ENCODE measurements at regions not wholly inside any gene's neighbourhood (a gene's known extent, or its start where the extent isn't known, plus 50 kb on each side); places are given as distances from the start of the nearest gene placed in this dataset.

- no peak for DNase-seq
Measured at GRCh38 chr3:40962721-40963120, 236.6 kb upstream of the CTNNB1 start.

GRCh38 chr3:40968666-40969065, 230.6 kb upstream of the CTNNB1 start:
- DNase-seq = no peak

- DNase-seq = no peak
Measured at GRCh38 chr3:40969341-40969740, 230.0 kb upstream of the CTNNB1 start.

DNA sequence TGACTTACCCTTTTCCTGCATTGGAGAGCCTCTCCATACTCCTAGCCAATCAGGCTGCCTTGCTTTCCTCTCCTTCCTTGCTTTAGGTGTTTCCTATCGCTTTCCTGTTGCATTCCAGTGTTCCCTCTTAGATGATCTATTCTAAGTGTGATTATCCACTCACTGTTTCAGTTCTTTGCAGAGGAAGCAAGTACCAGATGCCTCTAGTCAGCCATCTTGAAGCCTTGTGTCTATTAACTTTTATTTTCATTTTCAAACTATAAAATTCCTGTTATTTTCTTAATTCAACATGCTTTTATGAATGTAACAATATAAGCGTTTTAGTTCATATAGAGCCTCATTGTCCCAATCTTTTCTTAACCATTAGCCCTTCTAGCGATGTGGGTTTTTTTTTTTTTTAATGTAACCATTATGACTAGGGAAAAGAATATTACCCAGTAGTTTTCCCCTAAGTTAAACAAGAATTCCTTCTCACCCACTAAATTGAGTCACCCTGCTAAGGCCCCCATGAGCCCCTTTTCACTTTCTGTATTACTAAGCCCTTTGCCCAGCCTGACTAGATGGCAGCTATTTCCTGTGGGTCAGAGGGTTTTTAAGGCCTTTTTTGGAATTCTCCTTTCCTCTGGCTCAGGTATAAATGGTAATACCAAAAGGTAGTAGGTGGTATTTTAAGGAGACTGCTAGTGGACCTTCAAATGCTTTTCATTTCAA, 229.4 kb upstream of the CTNNB1 start:
- DNase-seq = no peak

- DNase-seq = peak; percentile 63
Measured at GRCh38 chr3:40971191-40972168, 227.8 kb upstream of the CTNNB1 start.

DNA sequence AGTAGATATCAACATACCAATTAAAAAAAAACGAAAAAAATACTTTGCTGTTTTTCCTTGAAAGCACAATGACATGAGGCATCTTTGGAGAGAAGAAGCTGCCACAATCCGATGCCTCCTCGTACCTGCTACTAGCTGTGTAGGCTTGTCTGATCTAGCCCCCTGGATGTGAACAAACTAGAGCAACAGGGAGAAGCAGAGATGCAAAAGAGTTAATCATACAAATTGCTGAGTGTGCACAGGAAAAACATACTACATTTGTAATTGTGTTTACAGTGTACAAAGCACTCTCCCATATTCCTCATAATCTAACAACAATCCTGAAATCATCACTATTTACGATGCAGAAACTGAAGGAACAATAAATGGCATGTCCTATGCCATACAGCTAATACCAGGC, 227.0 kb upstream of the CTNNB1 start:
- no peak for DNase-seq

DNA sequence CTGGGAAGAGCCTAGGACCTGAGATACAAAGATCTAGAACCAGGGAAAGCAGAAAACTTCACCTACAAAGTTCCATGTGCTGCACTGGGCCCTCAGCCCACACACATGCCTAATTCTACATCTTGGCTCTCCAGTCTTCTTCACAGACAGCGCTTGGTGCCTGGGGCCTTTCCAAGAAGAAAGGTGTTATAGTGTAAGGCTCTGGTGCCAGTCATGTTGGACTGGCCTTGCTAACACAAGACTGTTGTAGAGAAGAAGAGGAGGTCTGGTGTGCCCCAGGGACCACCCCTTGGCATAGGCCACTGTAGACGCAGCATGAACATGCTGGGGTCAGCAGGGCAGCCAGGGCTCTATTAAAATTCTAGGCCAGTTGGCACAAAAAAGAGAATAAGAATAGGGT, 226.2 kb upstream of the CTNNB1 start:
- DNase-seq = no peak

DNA sequence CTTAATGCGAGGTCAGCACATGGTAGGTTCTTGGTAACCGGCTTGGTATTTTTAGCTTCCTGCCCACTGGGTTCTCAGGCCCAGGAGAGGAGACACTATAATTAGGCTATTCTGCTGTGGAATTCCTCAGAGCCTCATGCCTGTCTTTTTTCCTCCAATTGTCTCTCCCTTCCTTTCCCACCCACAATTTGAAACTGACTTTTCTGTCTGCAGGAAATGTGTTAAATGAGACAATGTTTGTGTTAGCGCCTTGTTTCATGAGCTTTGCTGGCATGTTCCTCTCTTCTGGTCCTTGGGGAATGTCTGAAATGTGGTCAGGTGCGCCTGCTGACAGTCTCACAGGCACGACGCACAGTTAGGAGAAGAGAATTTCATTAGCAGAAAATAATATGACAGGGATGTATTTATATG, 223.6 kb upstream of the CTNNB1 start:
- DNase-seq = no peak

DNA sequence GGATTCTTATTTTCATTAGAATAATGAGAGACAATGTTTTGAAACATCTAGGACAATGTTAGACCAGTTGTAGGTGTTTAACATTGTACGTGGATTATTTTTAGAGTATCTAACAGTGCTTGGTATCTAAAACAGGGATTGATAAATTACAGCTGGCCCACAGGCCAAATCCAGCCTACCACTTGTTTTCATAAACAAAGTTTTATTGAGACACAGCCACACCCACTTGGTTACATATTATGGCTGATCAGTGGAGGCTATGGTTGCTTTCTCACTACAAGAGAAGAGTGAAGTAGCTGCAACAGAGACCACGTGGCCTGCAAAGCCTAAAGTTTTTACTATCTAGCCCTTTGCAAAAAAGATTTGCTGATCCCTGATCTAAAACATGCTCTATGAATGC, 223.1 kb upstream of the CTNNB1 start:
- no peak for DNase-seq

GRCh38 chr3:40978442-40978841, 220.9 kb upstream of the CTNNB1 start:
- no peak for DNase-seq

DNA sequence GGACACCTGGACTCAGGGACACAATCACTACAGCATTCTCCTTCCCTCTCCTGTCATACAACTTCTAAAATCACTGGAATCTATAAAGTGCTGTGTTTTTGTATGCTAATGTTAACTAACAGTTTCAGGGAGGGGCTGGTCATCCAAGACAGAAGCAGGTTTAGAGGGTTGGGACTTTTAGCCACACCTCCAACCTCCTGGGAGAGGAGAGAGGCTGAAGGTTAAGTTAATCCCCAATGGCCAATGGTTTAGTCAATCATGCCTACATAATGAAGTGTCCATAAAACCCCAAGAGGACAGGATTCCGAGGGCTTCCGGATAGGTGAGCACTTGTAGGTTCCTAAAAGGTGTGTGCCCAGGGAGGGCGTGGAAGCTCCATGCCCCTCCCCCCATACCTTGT, 219.3 kb upstream of the CTNNB1 start:
- DNase-seq = no peak

DNA sequence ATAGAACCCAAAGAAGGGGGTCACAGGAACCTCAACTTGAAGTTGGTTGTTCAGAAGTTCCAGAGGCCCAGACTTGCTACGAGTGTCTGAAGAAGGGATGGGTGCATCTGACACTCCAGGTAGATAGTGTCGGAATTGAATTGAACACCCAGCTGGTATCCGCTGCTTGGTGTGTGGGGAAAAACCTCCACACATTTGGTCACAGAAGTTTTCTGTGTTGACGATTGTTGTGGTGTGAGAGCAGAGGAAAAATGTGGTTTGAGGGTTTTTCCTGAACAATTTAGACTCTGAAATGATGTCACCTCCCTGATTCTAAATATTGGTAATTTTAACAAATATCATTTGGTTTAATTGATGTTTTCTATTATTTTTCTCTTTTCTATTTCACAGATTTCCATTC, 218.8 kb upstream of the CTNNB1 start:
- DNase-seq = no peak

GRCh38 chr3:40985195-40985594, 214.1 kb upstream of the CTNNB1 start:
- DNase-seq = peak; percentile 27

GRCh38 chr3:40988468-40988867, 210.8 kb upstream of the CTNNB1 start:
- DNase-seq = no peak

DNA sequence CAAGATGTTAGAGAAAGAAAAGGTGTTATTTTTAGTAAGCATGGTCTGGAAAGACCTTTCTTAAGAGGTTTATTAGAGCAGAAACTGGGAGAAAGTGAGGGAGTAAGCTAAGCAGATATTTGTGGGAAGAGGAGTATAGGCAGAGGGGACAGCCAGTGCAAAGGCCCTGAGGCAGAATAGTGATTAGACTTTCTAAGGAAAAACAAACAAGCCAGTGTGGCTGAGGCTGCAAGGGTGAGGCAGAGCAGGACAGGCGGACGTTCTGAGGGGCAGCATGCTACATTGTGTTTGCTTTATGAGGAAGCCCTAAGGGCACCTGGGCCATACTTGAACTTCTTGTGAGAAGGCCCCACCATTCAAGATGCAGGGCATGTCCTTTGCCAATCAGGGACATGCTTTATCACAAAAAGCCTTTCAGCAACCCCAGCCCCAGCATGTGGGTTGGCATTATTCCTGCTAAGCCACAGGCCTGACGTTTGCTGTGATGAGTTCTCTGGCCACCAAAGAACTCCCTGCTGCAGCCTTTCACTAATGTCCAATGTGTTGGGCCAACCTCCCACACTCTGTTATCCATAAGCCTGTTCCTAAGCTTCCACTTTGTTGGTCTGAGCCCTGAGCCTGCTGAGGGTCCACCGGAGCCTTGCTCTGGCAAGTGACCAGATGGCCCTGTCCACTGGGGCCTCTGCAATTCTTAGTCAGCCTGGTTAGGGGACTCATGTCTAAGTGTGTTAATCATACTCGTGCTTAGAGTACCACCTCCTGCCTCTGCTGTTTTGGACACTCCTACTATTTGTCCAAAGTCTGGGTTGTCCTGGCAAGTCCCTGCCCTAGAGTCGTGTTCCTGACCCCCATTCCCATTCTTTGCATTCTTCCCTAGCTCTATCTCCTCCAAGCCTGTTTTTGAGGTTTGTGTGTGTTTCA, 209.9 kb upstream of the CTNNB1 start:
- no peak for DNase-seq

DNA sequence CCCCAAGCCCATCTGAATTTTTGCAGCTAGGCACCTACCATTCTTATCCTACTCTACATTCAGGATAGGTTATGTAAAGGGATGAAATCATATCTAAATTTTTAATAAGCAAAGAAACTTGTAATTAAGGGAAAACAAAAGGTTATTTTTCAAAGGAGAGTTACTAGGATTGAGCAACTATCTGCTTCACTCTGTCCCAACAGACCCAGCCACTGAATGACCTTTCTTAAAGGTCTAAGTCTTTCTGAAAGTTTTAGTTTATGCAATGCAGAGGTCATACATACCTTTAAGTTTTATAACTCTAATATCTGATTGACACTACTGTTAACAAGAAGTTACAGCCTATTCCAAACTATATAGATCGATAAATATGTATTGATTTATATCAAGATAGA, 209.2 kb upstream of the CTNNB1 start:
- DNase-seq = no peak

GRCh38 chr3:40992023-40992422, 207.3 kb upstream of the CTNNB1 start:
- DNase-seq = no peak

GRCh38 chr3:40994611-40995010, 204.7 kb upstream of the CTNNB1 start:
- no peak for DNase-seq

- DNase-seq = no peak
Measured at GRCh38 chr3:40995271-40995670, 204.0 kb upstream of the CTNNB1 start.

DNA sequence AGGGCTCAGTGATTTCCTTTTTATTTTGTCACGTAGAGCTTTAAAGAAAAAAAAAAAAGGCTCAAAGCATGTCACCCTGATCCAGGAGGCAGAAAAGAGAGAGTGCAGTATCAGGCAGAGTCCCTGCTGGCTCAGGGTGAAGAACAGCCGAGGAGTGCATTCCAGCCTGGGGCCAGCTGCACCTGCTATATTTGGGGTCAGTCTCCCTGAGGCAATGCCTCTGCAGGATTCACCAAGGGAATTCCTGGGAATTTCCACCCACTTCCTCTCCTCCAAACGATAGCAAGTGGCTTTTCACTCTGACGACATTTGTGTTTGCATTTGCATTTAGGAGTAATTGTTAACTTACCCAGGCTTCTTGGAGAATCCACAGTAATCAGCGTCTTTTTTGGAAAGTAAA, 202.9 kb upstream of the CTNNB1 start:
- DNase-seq = no peak

GRCh38 chr3:40996827-40997710, 202.2 kb upstream of the CTNNB1 start:
- DNase-seq = no peak

Measured in hematopoietic multipotent progenitor cell treated with erythropoietin and hydrocortisone succinate and interleukin-3 and kit ligand, for 6 days (in vitro differentiated cells).